HG02588 (cell line): ENCODE measurements at regions not wholly inside any gene's neighbourhood (a gene's known extent, or its start where the extent isn't known, plus 50 kb on each side); places are given as distances from the start of the nearest gene placed in this dataset.

ENCODE experiments used
- ATAC-seq: cut with Tn5 transposase; IDR thresholded peaks from one replicate; pipeline ENCODE4 v1.9.1; 2021; ENCODE audit warnings: mild to moderate bottlenecking, moderate library complexity; ENCODE audit not compliant: unreplicated experiment

- ATAC-seq: no peak
Observed at GRCh38 chr12:91343010-91343409, 160.4 kb upstream of the DCN start.

DNA sequence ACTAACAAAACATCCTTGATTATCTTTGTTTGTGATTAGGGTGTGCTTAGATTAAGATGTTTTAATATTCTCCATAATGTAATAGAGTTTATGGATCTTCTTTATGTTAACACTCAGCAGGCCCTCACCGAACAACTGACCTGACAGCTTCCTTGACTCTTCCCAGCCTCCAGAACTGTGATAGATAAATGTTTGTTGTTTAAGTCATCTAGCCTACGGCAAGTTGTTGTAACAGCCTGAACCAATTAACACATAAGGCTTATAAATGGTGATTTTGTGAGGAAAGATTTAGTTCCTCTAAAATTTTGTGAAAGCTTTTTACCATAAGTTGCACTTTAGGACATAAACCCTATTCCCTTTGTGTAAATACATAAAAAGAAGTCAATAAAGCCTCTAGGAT lies 156.5 kb upstream of the DCN start:
- no peak for ATAC-seq

- ATAC-seq: no peak
Observed at GRCh38 chr12:91335699-91336098, 153.1 kb upstream of the DCN start.

- no peak for ATAC-seq
Observed at GRCh38 chr12:91333966-91334365, 151.3 kb upstream of the DCN start.

- no peak for ATAC-seq
Observed at GRCh38 chr12:91332302-91332701, 149.7 kb upstream of the DCN start.

GRCh38 chr12:91331371-91331770 lies 148.8 kb upstream of the DCN start:
- no peak for ATAC-seq

DNA sequence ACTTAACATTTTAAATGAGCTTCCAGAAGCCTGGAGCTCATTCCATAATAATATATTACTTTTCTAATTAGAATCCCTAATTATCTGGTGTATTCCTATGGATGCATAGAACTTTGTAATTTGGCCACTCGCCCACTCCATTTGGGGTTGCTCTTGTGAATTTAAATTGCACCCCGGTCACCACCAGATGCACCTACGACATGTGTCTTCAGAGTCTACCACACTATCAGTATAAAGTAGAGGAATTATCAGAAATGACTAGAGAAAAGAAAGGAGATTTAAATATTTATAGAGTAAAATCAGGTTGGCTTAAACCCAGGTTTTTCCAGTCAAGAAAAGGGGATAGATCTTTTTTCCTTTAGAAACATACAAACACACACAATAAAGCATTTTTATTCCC lies 145.8 kb upstream of the DCN start:
- no peak for ATAC-seq

GRCh38 chr12:91327889-91328288 lies 145.3 kb upstream of the DCN start:
- no peak for ATAC-seq

DNA sequence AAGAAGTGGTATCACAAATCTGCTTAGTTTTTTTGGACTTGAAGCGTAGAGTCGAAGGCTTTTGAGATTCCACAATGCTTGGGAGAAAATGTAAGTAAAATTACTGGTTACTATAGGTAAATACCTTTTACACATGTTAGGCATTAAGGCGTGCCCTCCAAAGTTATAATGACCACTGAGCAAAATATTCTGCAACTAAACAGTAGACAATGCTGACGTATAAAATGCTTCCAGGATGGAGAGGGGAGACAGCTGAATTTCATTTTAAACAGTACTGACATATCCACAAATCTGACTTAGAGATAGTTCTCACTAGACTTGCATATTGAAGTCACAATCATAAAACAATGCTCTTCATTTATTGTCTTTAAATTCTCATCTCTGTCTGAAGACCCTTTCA lies 144.5 kb upstream of the DCN start:
- no peak for ATAC-seq

DNA sequence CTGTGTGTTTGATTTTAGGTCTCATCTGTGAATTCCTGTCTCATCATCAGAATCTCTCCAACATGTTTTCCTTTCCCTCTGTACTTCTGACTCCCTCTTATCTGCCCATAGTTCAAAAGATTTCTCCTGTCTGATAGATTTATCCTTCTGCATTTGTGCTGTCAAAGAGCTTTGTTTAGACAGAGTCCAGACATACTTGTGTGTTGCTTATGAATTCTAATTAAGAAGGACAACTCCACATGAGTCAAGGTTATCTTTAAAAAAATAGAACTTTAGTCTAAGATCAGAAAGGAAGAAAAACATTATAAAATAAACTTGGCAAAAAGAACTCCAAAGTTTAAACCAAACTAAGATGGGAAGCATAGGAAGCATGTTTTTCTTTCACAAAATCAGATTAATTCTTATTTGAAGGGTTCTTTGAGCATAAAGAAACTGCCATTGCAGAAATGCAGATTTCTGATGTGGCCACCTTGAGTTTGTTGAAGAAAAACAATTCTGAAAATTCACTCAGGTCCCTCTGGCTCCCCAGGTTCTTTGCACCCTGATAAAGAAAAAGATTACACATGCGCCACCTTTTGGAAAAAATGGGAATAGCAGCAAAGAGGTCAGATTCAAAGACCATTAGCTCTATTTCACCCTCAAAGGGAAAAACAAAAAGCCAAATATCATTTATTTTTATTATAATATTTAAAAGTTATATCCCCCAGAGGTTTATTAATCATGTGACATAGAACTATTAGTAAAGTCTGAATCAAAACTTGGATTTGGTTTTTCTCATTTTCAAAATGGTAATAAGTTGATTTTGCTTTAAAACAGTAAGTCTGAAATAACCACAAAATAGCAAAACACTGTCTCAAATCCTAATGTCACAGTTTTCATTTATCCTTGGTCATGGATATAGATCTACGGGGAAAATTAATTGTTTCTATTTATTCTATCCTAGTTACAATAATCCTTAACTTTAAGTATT lies 143.7 kb upstream of the DCN start:
- no peak for ATAC-seq

DNA sequence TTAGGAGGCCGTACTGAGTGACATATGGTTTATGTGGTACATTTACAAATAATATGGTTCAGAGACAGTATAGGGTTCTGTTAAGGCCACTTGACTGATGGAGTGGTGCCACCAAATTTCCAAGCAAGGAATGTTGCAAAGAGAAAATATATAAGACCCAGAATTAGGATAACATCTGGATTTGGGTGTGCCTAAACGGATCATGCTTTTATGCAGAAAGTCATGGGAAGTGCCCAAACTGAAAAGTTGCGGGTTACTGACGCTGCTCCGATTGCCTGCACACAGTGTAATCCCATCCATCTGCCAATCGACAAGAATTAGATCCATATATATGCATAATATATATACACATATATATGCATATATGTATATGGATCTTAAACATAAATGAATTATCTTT lies 138.4 kb upstream of the DCN start:
- no peak for ATAC-seq

- ATAC-seq: no peak
Observed at GRCh38 chr12:91319071-91319760, 136.6 kb upstream of the DCN start.

GRCh38 chr12:91317306-91317705 lies 134.7 kb upstream of the DCN start:
- no peak for ATAC-seq

DNA sequence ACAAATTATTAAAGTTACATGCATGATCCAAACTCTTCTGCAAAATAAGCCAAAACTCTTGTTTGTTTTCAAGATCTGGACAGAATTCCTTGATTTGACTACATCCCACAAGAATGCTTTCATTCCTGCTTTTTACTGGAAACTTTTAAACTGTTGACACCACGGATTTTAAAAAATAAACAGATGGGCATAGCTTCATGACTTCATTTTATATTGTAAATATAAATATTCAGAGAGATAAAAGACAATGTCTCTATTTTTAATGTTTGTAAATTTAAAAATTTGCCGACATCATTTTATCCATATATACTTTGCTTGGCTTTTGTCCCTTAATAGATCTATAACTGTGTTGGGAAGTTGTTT lies 134.3 kb upstream of the DCN start:
- no peak for ATAC-seq

DNA sequence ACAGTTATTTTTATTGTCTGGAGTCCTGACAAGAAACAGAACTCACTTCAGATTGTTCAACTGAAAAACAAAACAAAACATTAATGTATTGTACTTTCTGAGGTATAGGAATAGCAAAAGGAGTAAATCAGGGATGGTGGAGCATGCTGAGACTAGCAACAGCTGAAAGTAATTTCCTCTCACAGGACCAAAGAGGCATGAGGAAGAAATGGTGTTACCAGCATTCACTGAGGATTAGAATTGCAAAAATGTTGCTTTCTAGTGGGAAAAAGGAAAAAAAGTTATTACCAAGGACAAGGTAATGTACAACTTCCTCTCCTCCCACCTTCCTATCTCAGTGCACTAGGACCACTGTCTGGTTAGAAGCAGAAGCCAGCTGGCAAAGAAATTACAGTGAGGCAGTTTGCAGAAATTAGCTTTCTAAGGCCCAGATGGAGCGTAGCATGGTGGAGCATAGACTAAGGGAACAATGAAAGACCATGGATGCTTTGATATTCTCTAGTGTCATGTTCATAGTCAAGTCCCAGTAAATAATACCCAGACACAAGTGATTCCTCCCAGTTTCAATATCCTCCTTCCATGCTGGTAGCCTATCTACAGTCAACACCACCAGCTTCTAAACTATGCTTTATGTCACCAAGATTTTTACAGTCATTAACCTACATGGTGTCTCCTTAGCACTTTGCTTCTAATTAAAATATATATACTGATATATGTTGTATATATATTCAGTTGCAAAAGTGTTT lies 133.7 kb upstream of the DCN start:
- ATAC-seq: no peak

- ATAC-seq: no peak
Observed at GRCh38 chr12:91311081-91311480, 128.5 kb upstream of the DCN start.

DNA sequence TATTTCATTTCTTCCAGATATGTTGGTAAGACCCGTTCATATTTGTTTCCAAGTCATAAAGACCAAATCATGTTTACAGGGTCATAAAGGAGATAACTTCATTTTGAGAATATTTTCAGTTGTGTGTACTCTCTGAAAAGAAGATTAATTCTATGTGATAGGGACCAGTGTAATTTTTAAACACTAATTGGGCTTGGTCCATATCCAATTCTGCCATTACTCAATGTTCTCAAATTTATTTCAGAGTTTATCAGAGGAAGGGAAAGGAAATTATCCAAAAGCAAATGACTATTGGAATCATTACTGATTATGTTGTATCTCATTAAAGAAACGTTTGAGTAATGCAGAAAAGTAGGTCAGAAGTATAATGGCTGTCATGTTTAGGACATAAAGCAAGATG lies 126.8 kb upstream of the DCN start:
- ATAC-seq: no peak

DNA sequence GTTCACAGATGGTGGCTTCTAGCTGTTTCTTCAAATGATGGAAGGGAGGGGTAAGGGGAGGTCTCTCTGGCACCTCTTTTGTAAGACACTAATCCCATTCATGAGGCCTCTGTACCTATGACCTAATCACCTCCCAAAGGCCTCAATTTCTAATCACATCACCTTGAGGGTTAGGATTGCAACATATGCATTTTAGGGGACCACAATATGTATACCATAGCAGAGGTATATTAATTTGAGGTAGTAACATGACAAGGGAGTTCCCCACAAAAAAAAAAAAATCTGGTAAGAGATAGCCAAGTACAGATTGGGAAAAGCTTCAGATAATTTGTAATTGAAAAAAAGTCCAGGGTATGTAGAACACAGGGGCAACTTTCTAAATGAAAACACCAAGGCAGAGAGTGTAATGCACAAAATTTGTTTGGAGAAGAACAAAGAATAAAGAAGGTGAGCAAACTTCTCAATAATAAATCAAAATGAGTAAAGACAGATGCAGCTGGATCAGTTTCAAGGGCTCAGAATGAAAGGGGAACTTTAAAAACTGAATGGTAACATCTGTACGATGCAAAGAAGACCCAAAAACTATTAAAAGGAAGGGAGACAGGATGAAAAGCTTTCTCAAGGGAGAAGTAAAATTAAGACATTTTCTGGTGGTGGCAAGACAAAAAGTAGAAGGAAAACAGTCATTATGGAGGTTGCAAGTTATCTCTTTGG lies 125.5 kb upstream of the DCN start:
- no peak for ATAC-seq

DNA sequence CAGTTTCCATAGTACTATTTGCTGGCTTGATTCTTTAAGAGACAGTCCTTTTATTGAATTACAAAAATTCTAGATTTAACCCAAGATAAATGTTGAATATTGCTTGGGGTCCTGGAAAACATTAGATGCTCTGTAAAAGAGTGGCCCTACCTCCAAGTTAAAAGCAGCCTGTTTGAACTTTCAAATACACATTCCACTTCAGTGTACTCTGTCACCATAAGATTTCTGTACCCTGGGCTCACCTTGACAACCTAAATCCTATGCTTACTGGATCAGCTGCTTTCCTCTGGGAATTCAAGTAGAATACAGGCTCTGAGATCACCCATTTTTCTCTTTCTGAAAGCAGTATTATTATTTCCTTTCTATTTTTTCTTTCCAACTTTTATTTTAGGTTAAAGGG lies 107.7 kb upstream of the DCN start:
- ATAC-seq: no peak

GRCh38 chr12:91289906-91290305 lies 107.3 kb upstream of the DCN start:
- no peak for ATAC-seq

GRCh38 chr12:91289072-91289471 lies 106.5 kb upstream of the DCN start:
- no peak for ATAC-seq
